ENCODE measurements at regions not wholly inside any gene's neighbourhood (a gene's known extent, or its start where the extent isn't known, plus 50 kb on each side); places are given as distances from the start of the nearest gene placed in this dataset.
A peak's percentile ranks its signal among the peaks of the same experiment; 100 is the strongest.

GRCh38 chr9:107756091-107756490 lies 266.5 kb upstream of the KLF4 start:
- ATAC-seq (ENCODE audit: low FRiP score in 2 of 2) (no peak), DNase-seq (no peak)
- H3K9me3 ChIP-seq = no peaks in the 10 kb centered on the region
- H3K27me3 ChIP-seq = no peaks in the 10 kb centered on the region
- WGBS, 2 donors = 94 to 100% methylated on average over 1 of the region's 1 CpG
- no peak overlapping the region for H3K4me3 ChIP-seq
- TF ChIP-seq CTCF (IDR thresholded peaks at IDR 0.05) (no peak), POLR2AphosphoS5 (IDR thresholded peaks at IDR 0.05) (no peak)
- H3K36me3 ChIP-seq = no peaks in the 10 kb centered on the region
- no peak overlapping the region for H3K27ac ChIP-seq
- peaks cover 6 to 11% (median 8%) of the 10 kb centered on the region in 4 donors for H3K4me1 ChIP-seq

DNA sequence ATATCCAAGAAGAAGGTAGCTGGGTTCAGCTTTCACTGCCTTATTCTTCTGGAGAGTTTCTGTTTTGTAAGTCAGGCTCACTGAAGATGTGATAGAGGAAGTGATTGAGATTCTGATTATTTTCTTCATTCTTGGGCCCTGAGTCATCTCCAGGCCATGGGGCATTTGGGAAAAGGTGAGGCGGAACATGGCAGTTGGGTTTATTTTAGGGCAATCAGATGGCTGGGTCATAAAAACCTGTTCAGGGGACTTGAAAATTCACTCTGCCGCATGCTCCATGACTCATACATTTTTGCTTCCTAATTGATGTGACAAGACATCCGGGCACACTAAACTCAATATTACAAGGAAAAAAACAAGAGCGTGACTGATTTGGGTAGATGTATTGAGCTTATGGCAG lies 265.7 kb upstream of the KLF4 start:
- H3K27ac ChIP-seq = peak overlapping the region in 2 of 4 donors; percentile 21 to 35
- no peaks in the 10 kb centered on the region for H3K27me3 ChIP-seq
- ATAC-seq (ENCODE audit: low FRiP score in 2 of 2) (no peak), DNase-seq (no peak)
- TF ChIP-seq POLR2AphosphoS5 (IDR thresholded peaks at IDR 0.05) (no peak), POLR2A (IDR thresholded peaks at IDR 0.05) (no peak), CTCF (IDR thresholded peaks at IDR 0.05) (no peak), EP300 (IDR thresholded peaks at IDR 0.05) (no peak)
- no peak overlapping the region for H3K4me3 ChIP-seq
- peaks cover 9 to 13% (median 10%) of the 10 kb centered on the region in 4 donors for H3K4me1 ChIP-seq
- H3K36me3 ChIP-seq = no peaks in the 10 kb centered on the region
- H3K9me3 ChIP-seq = no peaks in the 10 kb centered on the region
- 32 to 57% methylated on average over 4 of the region's 4 CpGs for WGBS, 2 donors

DNA sequence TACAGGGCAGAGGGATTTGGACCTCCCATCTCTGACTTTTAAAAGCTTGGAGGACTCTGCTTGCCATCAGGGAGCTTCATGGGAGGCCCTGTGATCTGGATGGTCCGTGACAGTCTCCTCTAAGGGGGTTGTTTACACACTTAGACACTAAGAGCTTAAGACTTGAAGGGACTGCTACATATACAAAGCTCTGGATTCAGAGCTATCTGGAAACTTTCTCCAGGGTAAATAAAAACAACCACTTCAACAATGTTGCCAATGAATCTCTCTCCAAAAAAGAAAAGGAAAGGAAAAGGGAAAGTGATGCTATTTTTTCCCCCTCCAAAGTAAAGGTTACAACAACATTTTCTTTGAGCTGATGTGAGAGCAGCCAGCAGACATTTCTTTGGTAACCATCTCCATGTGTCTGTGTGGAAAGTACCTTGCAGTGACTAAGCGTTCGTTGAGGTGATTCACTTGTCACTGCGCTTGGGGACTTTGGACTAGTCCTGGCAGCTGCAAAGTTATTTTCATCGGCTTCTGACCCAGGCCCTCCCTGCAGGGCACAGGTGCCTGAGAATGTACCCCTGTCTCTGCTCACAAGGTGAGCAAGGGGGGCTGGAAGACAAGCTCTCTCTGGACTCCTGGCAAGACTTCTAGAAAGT lies 262.1 kb upstream of the KLF4 start:
- Histone ChIP-seq H3K27me3 (no peaks in the 10 kb centered on the region), H3K4me3 (no peak overlapping the region), H3K27ac (peak overlapping the region; percentile 13 to 81 (median 54)), H3K4me1 (peaks cover 19 to 22% (median 21%) of the 10 kb centered on the region in 4 donors), H3K36me3 (no peaks in the 10 kb centered on the region), H3K9me3 (no peaks in the 10 kb centered on the region)
- peak in 1 of 2 donors; percentile 33 for ATAC-seq (ENCODE audit: low FRiP score in 2 of 2)
- TF ChIP-seq CTCF (IDR thresholded peaks at IDR 0.05) (no peak), POLR2AphosphoS5 (IDR thresholded peaks at IDR 0.05) (no peak), EP300 (IDR thresholded peaks at IDR 0.05) (no peak), POLR2A (IDR thresholded peaks at IDR 0.05) (no peak)
- DNase-seq = no peak
- WGBS, 2 donors = 64 to 74% methylated on average over 4 to 5 of the region's 5 CpGs

DNA sequence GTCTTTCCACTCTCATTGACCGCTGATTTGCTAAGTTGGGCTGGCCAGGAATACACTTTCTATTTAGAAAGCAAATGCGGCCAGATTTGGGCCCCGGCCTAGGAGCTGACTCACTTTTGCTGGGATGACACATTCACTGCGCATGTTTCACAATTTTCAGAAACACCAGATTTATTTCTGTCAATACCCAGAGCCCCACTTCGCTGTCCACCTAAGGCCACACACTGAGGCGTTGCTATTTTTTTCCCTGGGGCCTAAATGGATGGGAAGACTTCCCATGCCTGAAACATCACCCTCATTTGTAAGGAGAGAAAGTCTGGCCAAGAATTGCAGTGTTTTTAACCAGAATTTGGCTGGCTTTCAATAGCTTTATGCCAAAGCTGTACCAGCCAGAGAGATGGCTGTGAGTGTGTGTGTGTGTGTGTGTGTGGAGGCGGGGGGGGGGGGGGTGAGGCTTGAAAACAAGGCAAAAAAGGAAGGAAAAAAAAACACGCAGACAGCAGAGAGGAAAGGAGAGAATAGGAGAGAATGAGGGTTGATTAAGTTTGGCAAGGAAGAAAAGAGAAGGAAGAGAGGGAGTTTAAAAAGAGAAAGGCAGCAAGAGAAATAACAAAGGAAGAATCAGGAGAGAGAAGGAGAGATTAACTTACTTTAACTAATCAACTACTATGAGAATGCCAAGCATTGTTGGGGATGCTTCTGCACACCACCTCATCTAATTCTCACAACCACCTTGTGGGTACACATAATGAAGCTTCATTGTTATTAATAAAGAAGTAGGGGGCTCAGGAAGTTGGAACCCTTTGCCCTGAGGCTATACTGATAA lies 261.4 kb upstream of the KLF4 start:
- TF ChIP-seq EP300 (IDR thresholded peaks at IDR 0.05) (peak in 1 of 4 donors; percentile 15), CTCF (IDR thresholded peaks at IDR 0.05) (no peak), POLR2A (IDR thresholded peaks at IDR 0.05) (peak in 1 of 4 donors; percentile 34), POLR2AphosphoS5 (IDR thresholded peaks at IDR 0.05) (peak; percentile 51 to 53)
- Histone ChIP-seq H3K4me1 (peaks cover 19 to 22% (median 21%) of the 10 kb centered on the region in 4 donors), H3K4me3 (no peak overlapping the region), H3K27me3 (no peaks in the 10 kb centered on the region), H3K36me3 (no peaks in the 10 kb centered on the region), H3K9me3 (no peaks in the 10 kb centered on the region), H3K27ac (peak overlapping the region; percentile 49 to 81 (median 64))
- peak in 1 of 2 donors; percentile 72 for DNase-seq
- ATAC-seq (ENCODE audit: low FRiP score in 2 of 2) = peak; percentile 61 to 91
- 52 to 63% methylated on average over 7 to 8 of the region's 8 CpGs for WGBS, 2 donors
